ENCODE measurements at regions not wholly inside any gene's neighbourhood (a gene's known extent, or its start where the extent isn't known, plus 50 kb on each side); places are given as distances from the start of the nearest gene placed in this dataset.

GRCh38 chr2:236895497-236895896 lies 190.2 kb upstream of the COPS8 start:
- no peaks in the 10 kb centered on the region for H3K36me3 Mint-ChIP-seq
- H3K27ac Mint-ChIP-seq: no peak overlapping the region
- H3K4me1 Mint-ChIP-seq: no peaks in the 10 kb centered on the region
- Histone ChIP-seq H3K36me3 (ENCODE audit: control insufficient read depth in 2 of 3, insufficient read depth in 3 of 3, low read length in 3 of 3) (no peaks in the 10 kb centered on the region), H3K4me3 (ENCODE audit: low read length) (no peak overlapping the region), H3K4me1 (ENCODE audit: control insufficient read depth in 2 of 2, insufficient read depth in 2 of 2, low read length in 2 of 2) (no peaks in the 10 kb centered on the region), H3K27ac (ENCODE audit: low read depth, low read length) (no peak overlapping the region), H3K27me3 (ENCODE audit: control insufficient read depth in 2 of 2, insufficient read depth in 2 of 2, low read length in 2 of 2) (no peaks in the 10 kb centered on the region), H3K9me3 (ENCODE audit: control insufficient read depth in 2 of 3, low read length in 3 of 3) (no peaks in the 10 kb centered on the region)
- intact Hi-C loops (cut with micrococcal nuclease): no loop called here
- no peak overlapping the region for H3K4me3 Mint-ChIP-seq
- H3K9me3 Mint-ChIP-seq: peaks cover 0 to 3% (median 0%) of the 10 kb centered on the region in 11 donors
- peaks cover 0 to 26% (median 10%) of the 10 kb centered on the region in 5 donors for H3K27me3 Mint-ChIP-seq
- ChIA-PET CTCF (no interaction called here), POLR2A (no interaction called here)
- ATAC-seq (no peak), DNase-seq (no peak)

DNA sequence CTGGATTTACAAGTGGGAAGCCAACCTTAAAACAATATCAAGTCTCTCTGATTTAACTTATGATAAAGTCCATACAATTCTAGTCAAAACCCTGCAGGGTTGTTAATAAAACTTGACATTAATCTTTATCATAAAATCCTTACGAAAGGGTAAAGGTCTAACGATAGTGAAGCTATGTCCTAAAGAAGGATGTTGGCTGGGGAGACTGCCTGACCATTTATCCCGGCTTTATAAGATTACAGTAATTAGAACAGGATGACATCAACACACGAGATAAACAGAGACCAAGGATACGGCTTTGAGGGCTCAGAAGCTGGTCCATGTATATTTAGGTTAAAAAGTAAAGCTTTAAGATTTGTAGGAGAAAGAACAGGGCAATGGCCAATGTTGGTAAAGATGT lies 189.0 kb upstream of the COPS8 start:
- CTCF ChIA-PET: no interaction called here
- Histone ChIP-seq H3K27me3 (ENCODE audit: control insufficient read depth in 2 of 2, insufficient read depth in 2 of 2, low read length in 2 of 2) (no peaks in the 10 kb centered on the region), H3K36me3 (ENCODE audit: control insufficient read depth in 2 of 3, insufficient read depth in 3 of 3, low read length in 3 of 3) (no peaks in the 10 kb centered on the region), H3K27ac (ENCODE audit: low read depth, low read length) (no peak overlapping the region), H3K4me1 (ENCODE audit: control insufficient read depth in 2 of 2, insufficient read depth in 2 of 2, low read length in 2 of 2) (no peaks in the 10 kb centered on the region), H3K9me3 (ENCODE audit: control insufficient read depth in 2 of 3, low read length in 3 of 3) (no peaks in the 10 kb centered on the region), H3K4me3 (ENCODE audit: low read length) (no peak overlapping the region)
- H3K36me3 Mint-ChIP-seq: no peaks in the 10 kb centered on the region
- H3K9me3 Mint-ChIP-seq: no peaks in the 10 kb centered on the region
- POLR2A ChIA-PET: no interaction called here
- H3K4me3 Mint-ChIP-seq: no peak overlapping the region
- DNase-seq (no peak), ATAC-seq (no peak)
- intact Hi-C loops (cut with micrococcal nuclease): no loop called here
- no peak overlapping the region for H3K27ac Mint-ChIP-seq
- no peaks in the 10 kb centered on the region for H3K4me1 Mint-ChIP-seq
- peaks cover 4 to 32% (median 18%) of the 10 kb centered on the region in 5 donors for H3K27me3 Mint-ChIP-seq

GRCh38 chr2:236899146-236899545 lies 186.5 kb upstream of the COPS8 start:
- Mint-ChIP-seq H3K9me3 (no peaks in the 10 kb centered on the region), H3K4me3 (no peak overlapping the region), H3K36me3 (no peaks in the 10 kb centered on the region), H3K4me1 (no peaks in the 10 kb centered on the region), H3K27ac (no peak overlapping the region), H3K27me3 (peaks cover 12 to 40% (median 16%) of the 10 kb centered on the region in 5 donors)
- ChIA-PET CTCF (no interaction called here), POLR2A (no interaction called here)
- intact Hi-C loops (cut with micrococcal nuclease): no loop called here
- no peak overlapping the region for H3K4me3 ChIP-seq (ENCODE audit: low read length)
- no peak for DNase-seq
- H3K36me3 ChIP-seq (ENCODE audit: control insufficient read depth in 2 of 3, insufficient read depth in 3 of 3, low read length in 3 of 3): no peaks in the 10 kb centered on the region
- no peaks in the 10 kb centered on the region for H3K4me1 ChIP-seq (ENCODE audit: control insufficient read depth in 2 of 2, insufficient read depth in 2 of 2, low read length in 2 of 2)
- no peaks in the 10 kb centered on the region for H3K27me3 ChIP-seq (ENCODE audit: control insufficient read depth in 2 of 2, insufficient read depth in 2 of 2, low read length in 2 of 2)
- H3K27ac ChIP-seq (ENCODE audit: low read depth, low read length): no peak overlapping the region
- no peaks in the 10 kb centered on the region for H3K9me3 ChIP-seq (ENCODE audit: control insufficient read depth in 2 of 3, low read length in 3 of 3)
- no peak for ATAC-seq

DNA sequence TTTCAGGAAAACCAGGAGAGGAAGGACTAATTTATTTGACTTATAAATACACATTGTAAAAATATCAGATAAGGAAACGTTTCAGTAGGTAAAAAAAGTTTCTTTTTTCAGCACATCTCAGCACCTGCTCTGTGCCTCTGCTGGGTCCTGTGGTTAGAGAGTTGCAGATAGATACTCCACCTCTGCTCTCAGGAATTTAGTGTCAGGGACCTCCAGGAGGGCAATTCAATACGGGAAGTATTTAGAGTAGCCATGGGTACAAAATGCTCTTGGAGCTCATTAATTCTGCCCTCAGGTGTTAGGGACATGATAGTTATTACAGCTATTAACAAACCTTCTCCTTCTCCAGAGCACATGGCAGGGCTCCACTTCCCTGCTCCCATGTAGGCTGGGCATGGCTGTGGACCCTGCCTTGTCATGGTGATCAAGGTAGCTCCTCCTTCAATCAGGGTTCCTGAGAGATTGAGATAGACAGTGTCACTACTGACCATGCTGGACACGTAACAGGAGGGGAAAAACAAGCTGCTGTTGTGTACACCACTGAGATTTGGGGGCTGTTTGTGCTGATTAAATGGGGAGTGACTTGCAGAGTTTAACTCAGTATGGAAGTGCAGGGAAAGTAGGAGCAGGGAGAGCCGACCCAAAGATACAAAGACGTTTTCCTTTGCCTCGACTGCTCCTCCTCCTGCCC lies 185.6 kb upstream of the COPS8 start:
- ChIA-PET CTCF (no interaction called here), POLR2A (no interaction called here)
- peaks cover 10 to 39% (median 18%) of the 10 kb centered on the region in 5 donors for H3K27me3 Mint-ChIP-seq
- intact Hi-C loops (cut with micrococcal nuclease): no loop called here
- no peaks in the 10 kb centered on the region for H3K4me1 Mint-ChIP-seq
- H3K4me3 ChIP-seq (ENCODE audit: low read length): no peak overlapping the region
- no peaks in the 10 kb centered on the region for H3K4me1 ChIP-seq (ENCODE audit: control insufficient read depth in 2 of 2, insufficient read depth in 2 of 2, low read length in 2 of 2)
- no peaks in the 10 kb centered on the region for H3K27me3 ChIP-seq (ENCODE audit: control insufficient read depth in 2 of 2, insufficient read depth in 2 of 2, low read length in 2 of 2)
- H3K4me3 Mint-ChIP-seq: no peak overlapping the region
- no peaks in the 10 kb centered on the region for H3K9me3 ChIP-seq (ENCODE audit: control insufficient read depth in 2 of 3, low read length in 3 of 3)
- DNase-seq (no peak), ATAC-seq (no peak)
- no peaks in the 10 kb centered on the region for H3K36me3 Mint-ChIP-seq
- H3K27ac Mint-ChIP-seq: no peak overlapping the region
- no peaks in the 10 kb centered on the region for H3K9me3 Mint-ChIP-seq
- H3K27ac ChIP-seq (ENCODE audit: low read depth, low read length): no peak overlapping the region
- no peaks in the 10 kb centered on the region for H3K36me3 ChIP-seq (ENCODE audit: control insufficient read depth in 2 of 3, insufficient read depth in 3 of 3, low read length in 3 of 3)

DNA sequence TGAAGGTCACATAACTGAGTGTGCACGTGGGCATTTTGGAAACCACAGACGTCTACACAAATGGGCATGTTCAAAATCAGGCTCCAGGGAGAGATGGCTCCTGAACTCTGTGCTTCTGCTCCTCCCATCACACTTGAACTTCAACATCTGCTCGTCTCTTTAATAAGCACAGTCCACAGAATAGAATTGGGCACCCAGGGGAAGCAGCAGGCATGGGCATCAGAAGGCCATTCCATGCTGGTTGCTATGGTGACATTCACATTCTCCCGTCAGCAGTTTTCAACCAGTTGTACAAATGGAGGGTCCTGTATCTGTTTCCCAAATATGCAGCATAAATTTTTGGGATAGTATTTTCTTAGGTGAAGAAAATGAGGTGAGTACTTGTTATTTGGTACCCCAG lies 183.7 kb upstream of the COPS8 start:
- no peak overlapping the region for H3K4me3 ChIP-seq (ENCODE audit: low read length)
- H3K27ac ChIP-seq (ENCODE audit: low read depth, low read length): no peak overlapping the region
- no peaks in the 10 kb centered on the region for H3K4me1 Mint-ChIP-seq
- H3K9me3 Mint-ChIP-seq: no peaks in the 10 kb centered on the region
- no peaks in the 10 kb centered on the region for H3K4me1 ChIP-seq (ENCODE audit: control insufficient read depth in 2 of 2, insufficient read depth in 2 of 2, low read length in 2 of 2)
- H3K27me3 Mint-ChIP-seq: peaks cover 2 to 35% (median 18%) of the 10 kb centered on the region in 5 donors
- POLR2A ChIA-PET: no interaction called here
- no peaks in the 10 kb centered on the region for H3K27me3 ChIP-seq (ENCODE audit: control insufficient read depth in 2 of 2, insufficient read depth in 2 of 2, low read length in 2 of 2)
- no peaks in the 10 kb centered on the region for H3K9me3 ChIP-seq (ENCODE audit: control insufficient read depth in 2 of 3, low read length in 3 of 3)
- ATAC-seq (no peak), DNase-seq (no peak)
- CTCF ChIA-PET: no interaction called here
- no peak overlapping the region for H3K27ac Mint-ChIP-seq
- H3K36me3 ChIP-seq (ENCODE audit: control insufficient read depth in 2 of 3, insufficient read depth in 3 of 3, low read length in 3 of 3): no peaks in the 10 kb centered on the region
- H3K4me3 Mint-ChIP-seq: no peak overlapping the region
- intact Hi-C loops (cut with micrococcal nuclease): no loop called here
- no peaks in the 10 kb centered on the region for H3K36me3 Mint-ChIP-seq

DNA sequence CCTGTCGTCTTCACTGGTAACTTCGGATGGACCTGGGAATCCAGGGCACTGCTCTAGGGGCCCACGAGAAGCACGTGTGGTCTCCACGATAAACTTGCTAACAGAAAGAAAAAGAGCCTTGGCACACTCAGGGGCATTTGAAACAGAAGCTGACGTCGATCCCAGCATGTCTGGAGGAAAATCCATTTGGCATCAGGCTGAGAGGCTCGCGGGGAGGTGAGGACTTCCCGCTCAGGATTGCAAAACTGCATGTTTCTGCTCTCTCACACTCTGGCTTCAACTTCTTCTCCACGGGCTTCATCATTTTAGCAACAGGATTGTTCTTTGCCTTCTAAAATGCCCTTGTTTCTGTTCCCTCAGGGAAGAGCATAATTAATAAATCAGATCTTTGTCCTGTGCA lies 181.7 kb upstream of the COPS8 start:
- H3K27me3 ChIP-seq (ENCODE audit: control insufficient read depth in 2 of 2, insufficient read depth in 2 of 2, low read length in 2 of 2): no peaks in the 10 kb centered on the region
- H3K4me1 ChIP-seq (ENCODE audit: control insufficient read depth in 2 of 2, insufficient read depth in 2 of 2, low read length in 2 of 2): no peaks in the 10 kb centered on the region
- DNase-seq (no peak), ATAC-seq (no peak)
- Mint-ChIP-seq H3K27ac (no peak overlapping the region), H3K36me3 (no peaks in the 10 kb centered on the region), H3K4me3 (no peak overlapping the region), H3K9me3 (no peaks in the 10 kb centered on the region), H3K4me1 (no peaks in the 10 kb centered on the region), H3K27me3 (peaks cover 2 to 31% (median 18%) of the 10 kb centered on the region in 5 donors)
- CTCF ChIA-PET: no interaction called here
- no peak overlapping the region for H3K27ac ChIP-seq (ENCODE audit: low read depth, low read length)
- no peaks in the 10 kb centered on the region for H3K9me3 ChIP-seq (ENCODE audit: control insufficient read depth in 2 of 3, low read length in 3 of 3)
- H3K36me3 ChIP-seq (ENCODE audit: control insufficient read depth in 2 of 3, insufficient read depth in 3 of 3, low read length in 3 of 3): no peaks in the 10 kb centered on the region
- no peak overlapping the region for H3K4me3 ChIP-seq (ENCODE audit: low read length)
- intact Hi-C loops (cut with micrococcal nuclease): no loop called here
- POLR2A ChIA-PET: no interaction called here

DNA sequence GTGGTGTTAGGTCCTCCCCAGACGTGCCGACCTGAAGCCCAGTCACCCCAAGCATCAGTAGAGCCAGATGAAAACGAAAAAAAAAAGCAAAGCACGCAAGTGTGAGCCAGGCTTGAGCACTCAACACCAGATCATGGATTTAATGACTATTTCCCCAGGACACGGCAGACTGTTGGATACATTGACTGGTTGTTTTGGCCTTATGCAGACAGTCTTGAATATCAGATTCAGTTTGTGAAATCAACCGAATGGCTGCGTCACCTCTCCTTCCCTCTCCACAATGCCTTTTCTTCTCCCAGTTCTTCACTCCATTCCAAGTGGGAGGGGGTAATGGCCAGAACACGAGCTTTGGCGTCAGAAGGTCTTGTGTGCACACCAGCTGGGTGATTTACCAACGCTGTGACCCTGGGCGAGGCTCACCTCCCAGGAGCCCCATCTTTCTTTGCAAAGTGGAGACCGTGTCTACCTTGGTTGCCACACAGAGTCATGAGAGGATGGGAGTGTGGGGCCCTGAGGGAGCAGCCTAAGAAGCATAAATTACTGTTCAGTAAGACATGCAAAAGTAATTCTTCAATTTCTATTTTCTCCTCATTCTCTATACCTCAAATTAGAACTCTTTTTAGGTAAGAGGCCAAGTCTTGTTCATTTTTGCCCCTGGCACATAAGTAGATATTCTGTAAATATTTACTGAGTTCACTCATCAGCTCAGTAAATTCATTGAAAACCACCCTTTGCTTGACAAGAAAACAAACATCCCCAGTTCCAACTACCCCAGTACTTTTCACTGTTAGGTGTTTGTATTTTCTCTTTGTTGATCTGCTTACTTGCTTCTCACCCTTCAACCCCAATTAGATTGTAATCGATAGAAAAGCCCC lies 181.1 kb upstream of the COPS8 start:
- Histone ChIP-seq H3K36me3 (ENCODE audit: control insufficient read depth in 2 of 3, insufficient read depth in 3 of 3, low read length in 3 of 3) (no peaks in the 10 kb centered on the region), H3K27ac (ENCODE audit: low read depth, low read length) (no peak overlapping the region), H3K4me1 (ENCODE audit: control insufficient read depth in 2 of 2, insufficient read depth in 2 of 2, low read length in 2 of 2) (no peaks in the 10 kb centered on the region), H3K27me3 (ENCODE audit: control insufficient read depth in 2 of 2, insufficient read depth in 2 of 2, low read length in 2 of 2) (no peaks in the 10 kb centered on the region), H3K9me3 (ENCODE audit: control insufficient read depth in 2 of 3, low read length in 3 of 3) (no peaks in the 10 kb centered on the region), H3K4me3 (ENCODE audit: low read length) (no peak overlapping the region)
- Mint-ChIP-seq H3K4me1 (no peaks in the 10 kb centered on the region), H3K4me3 (no peak overlapping the region), H3K27me3 (peaks cover 0 to 33% (median 18%) of the 10 kb centered on the region in 5 donors), H3K36me3 (no peaks in the 10 kb centered on the region), H3K27ac (no peak overlapping the region), H3K9me3 (no peaks in the 10 kb centered on the region)
- CTCF ChIA-PET: no interaction called here
- ATAC-seq (no peak), DNase-seq (no peak)
- intact Hi-C loops (cut with micrococcal nuclease): no loop called here
- POLR2A ChIA-PET: no interaction called here
